ENCODE measurements at regions not wholly inside any gene's neighbourhood (a gene's known extent, or its start where the extent isn't known, plus 50 kb on each side); places are given as distances from the start of the nearest gene placed in this dataset.

GRCh38 chr2:104708967-104709366 is 144.9 kb upstream of the POU3F3 start:
- Histone ChIP-seq H4K91ac (ENCODE audit: insufficient read length, low read depth, low read length) (no peak overlapping the region), H3K56ac (ENCODE audit: insufficient read length, low read depth, low read length) (no peak overlapping the region), H3K4me1 (ENCODE audit: insufficient read depth, low read length) (no peaks in the 10 kb centered on the region), H3K27ac (ENCODE audit: insufficient read length, low read depth, low read length) (no peak overlapping the region), H3K9me3 (ENCODE audit: control insufficient read depth, low read depth, low read length) (no peaks in the 10 kb centered on the region), H3K4ac (ENCODE audit: low read depth, low read length) (no peak overlapping the region), H3K23ac (ENCODE audit: insufficient read length, low read depth, low read length) (no peak overlapping the region), H3K79me1 (ENCODE audit: insufficient read depth, low read depth, low read length, poor library complexity, severe bottlenecking) (no peaks in the 10 kb centered on the region), H2BK5ac (ENCODE audit: insufficient read length, low read length) (no peak overlapping the region), H3K79me2 (ENCODE audit: insufficient read depth, low read length) (no peaks in the 10 kb centered on the region), H3K27me3 (ENCODE audit: insufficient read depth, low read length) (no peaks in the 10 kb centered on the region), H2AK5ac (ENCODE audit: insufficient read length, low read length) (no peak overlapping the region), H3K14ac (ENCODE audit: insufficient read depth, low read length) (no peak overlapping the region), H2BK12ac (ENCODE audit: insufficient read length, low read depth, low read length) (no peak overlapping the region), H4K8ac (replicated peaks; ENCODE audit: insufficient read length, low read depth, low read length) (no peak overlapping the region), H3K18ac (ENCODE audit: insufficient read length, low read depth, low read length) (no peak overlapping the region), H4K20me1 (ENCODE audit: control insufficient read depth, insufficient read depth, insufficient read length) (no peaks in the 10 kb centered on the region), H3K23me2 (ENCODE audit: insufficient read length, low read depth, low read length, poor library complexity, severe bottlenecking) (no peaks in the 10 kb centered on the region), H2BK15ac (ENCODE audit: low read depth, low read length) (no peak overlapping the region), H4K5ac (ENCODE audit: insufficient read length, low read depth, low read length) (no peak overlapping the region), H2BK120ac (ENCODE audit: low read depth, low read length, poor library complexity, severe bottlenecking) (no peak overlapping the region), H3T11ph (ENCODE audit: low read length) (no peak overlapping the region), H3K4me2 (ENCODE audit: insufficient read depth, insufficient read length, low read length) (no peak overlapping the region), H2BK20ac (ENCODE audit: low read depth, low read length, poor library complexity, severe bottlenecking) (no peak overlapping the region), H2AFZ (ENCODE audit: low read length) (no peak overlapping the region), H3K9ac (ENCODE audit: extremely low read depth, insufficient read length, low read length) (no peak overlapping the region)
- no peaks in the 10 kb centered on the region for H3K9me3 Mint-ChIP-seq
- no peak overlapping the region for H3K27ac Mint-ChIP-seq
- DNase-seq = no peak
- no peaks in the 10 kb centered on the region for H3K27me3 Mint-ChIP-seq (ENCODE audit: low read depth)
- peaks cover 10 to 15% of the 10 kb centered on the region in 2 experiments for H3K4me1 Mint-ChIP-seq
- no CpG with 5 or more reads among the region's 3 CpGs for WGBS (ENCODE audit: extremely low coverage, insufficient read length, low lambda C conversion rate)
- H3K36me3 Mint-ChIP-seq (ENCODE audit: insufficient read depth in 1 of 3, low read depth in 3 of 3) = no peaks in the 10 kb centered on the region
- H3K4me3 Mint-ChIP-seq = no peak overlapping the region
- TF ChIP-seq, protein P1, sequence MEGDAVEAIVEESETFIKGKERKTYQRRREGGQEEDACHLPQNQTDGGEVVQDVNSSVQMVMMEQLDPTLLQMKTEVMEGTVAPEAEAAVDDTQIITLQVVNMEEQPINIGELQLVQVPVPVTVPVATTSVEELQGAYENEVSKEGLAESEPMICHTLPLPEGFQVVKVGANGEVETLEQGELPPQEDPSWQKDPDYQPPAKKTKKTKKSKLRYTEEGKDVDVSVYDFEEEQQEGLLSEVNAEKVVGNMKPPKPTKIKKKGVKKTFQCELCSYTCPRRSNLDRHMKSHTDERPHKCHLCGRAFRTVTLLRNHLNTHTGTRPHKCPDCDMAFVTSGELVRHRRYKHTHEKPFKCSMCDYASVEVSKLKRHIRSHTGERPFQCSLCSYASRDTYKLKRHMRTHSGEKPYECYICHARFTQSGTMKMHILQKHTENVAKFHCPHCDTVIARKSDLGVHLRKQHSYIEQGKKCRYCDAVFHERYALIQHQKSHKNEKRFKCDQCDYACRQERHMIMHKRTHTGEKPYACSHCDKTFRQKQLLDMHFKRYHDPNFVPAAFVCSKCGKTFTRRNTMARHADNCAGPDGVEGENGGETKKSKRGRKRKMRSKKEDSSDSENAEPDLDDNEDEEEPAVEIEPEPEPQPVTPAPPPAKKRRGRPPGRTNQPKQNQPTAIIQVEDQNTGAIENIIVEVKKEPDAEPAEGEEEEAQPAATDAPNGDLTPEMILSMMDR (conservative IDR thresholded peaks at IDR 0.05) = no peak

Measured in H9 (cell line).